T-cell (primary cell): ENCODE measurements at regions not wholly inside any gene's neighbourhood (a gene's known extent, or its start where the extent isn't known, plus 50 kb on each side); places are given as distances from the start of the nearest gene placed in this dataset.

Experiments
- ATAC-seq, 4 experiments: fragments of 200-7000 bp in 3 of 4; fragments of 150-1000 bp in 1 of 4; cut with Tn5 transposase; replicated peaks in 1 of 4; 1 replicate in 3 of 4; 2 replicates in 1 of 4; pipeline ENCODE4 v1.10.0; 2021; ENCODE audit warnings: moderate library complexity in 3 of 4, mild to moderate bottlenecking in 2 of 4, moderate number of reproducible peaks in 1 of 4
- CTCF ChIA-PET, 2 donors: fragments of 300-600 bp; sonication (Branson Sonifier 250); formaldehyde crosslinking; loops; one replicate each; lab custom pipeline; 2022; ENCODE audit warnings: antibody characterized with exemption in 2 of 2; lab: Charles Lee
- POLR2A ChIA-PET, 2 donors: fragments of 300-600 bp; sonication (Branson Sonifier 250); formaldehyde crosslinking; loops; one replicate each; lab custom pipeline; 2022; ENCODE audit warnings: antibody characterized with exemption in 2 of 2; lab: Charles Lee
- DNase-seq, 35 experiments: peaks; one replicate each; pipeline versions ENCODE4 v3.0.0 to v3.0.0-alpha.2; 2013 to 2023
- H3K27ac ChIP-seq: one replicate; pipeline ENCODE4 v1.5.1; 2013; ENCODE audit warnings: low read length
- H3K27me3 ChIP-seq, 2 experiments: replicated peaks in 1 of 2; 1 replicate in 1 of 2; 2 replicates in 1 of 2; pipeline versions ENCODE4 v1.6.1 to v1.7.0; 2013; ENCODE audit warnings: low read length in 1 of 2, mixed read lengths in 1 of 2; ENCODE audit not compliant: control insufficient read depth in 2 of 2, insufficient read depth in 2 of 2; ENCODE audit errors: extremely low read depth in 1 of 2
- H3K36me3 ChIP-seq, 2 donors: 1 replicate in 1 of 2; 2 replicates in 1 of 2; pipeline versions ENCODE4 v1.6.1 to v1.7.0; 2013; ENCODE audit warnings: low read length in 1 of 2; ENCODE audit not compliant: control insufficient read depth in 2 of 2, insufficient read depth in 1 of 2; ENCODE audit errors: extremely low read depth in 1 of 2
- H3K4me1 ChIP-seq, 2 experiments: 1 replicate in 1 of 2; 2 replicates in 1 of 2; pipeline versions ENCODE4 v1.6.1 to v1.7.0; 2013; ENCODE audit warnings: low read length in 2 of 2, mixed read lengths in 1 of 2; ENCODE audit not compliant: insufficient read depth in 2 of 2, control insufficient read depth in 1 of 2; ENCODE audit errors: extremely low read depth in 1 of 2
- H3K4me3 ChIP-seq, 2 donors: 1 replicate in 1 of 2; 2 replicates in 1 of 2; pipeline versions ENCODE4 v1.5.1 to v1.7.0; 2013; ENCODE audit warnings: mild to moderate bottlenecking in 2 of 2, low read length in 1 of 2, moderate library complexity in 1 of 2; ENCODE audit not compliant: control insufficient read depth in 1 of 2; ENCODE audit errors: extremely low read depth in 1 of 2
- H3K9me3 ChIP-seq: 2 replicates; pipeline ENCODE4 v1.7.0; 2013
- H3K27ac Mint-ChIP-seq, 2 donors: one replicate each; pipeline ENCODE4 v1.8.0; 2020 to 2021; ENCODE audit warnings: mild to moderate bottlenecking in 2 of 2, mixed read lengths in 2 of 2
- H3K27me3 Mint-ChIP-seq, 2 donors: one replicate each; pipeline ENCODE4 v1.8.0; 2021 to 2022; ENCODE audit warnings: mixed read lengths in 2 of 2
- H3K36me3 Mint-ChIP-seq: one replicate; pipeline ENCODE4 v1.8.0; 2021; ENCODE audit warnings: mixed read lengths
- H3K4me1 Mint-ChIP-seq, 3 donors: one replicate each; pipeline ENCODE4 v1.8.0; 2020 to 2022; ENCODE audit warnings: mixed read lengths in 3 of 3, mild to moderate bottlenecking in 1 of 3
- H3K4me3 Mint-ChIP-seq, 3 donors: one replicate each; pipeline ENCODE4 v1.8.0; 2020 to 2022; ENCODE audit warnings: mild to moderate bottlenecking in 3 of 3, mixed read lengths in 3 of 3, moderate library complexity in 3 of 3
- H3K9me3 Mint-ChIP-seq, 3 donors: one replicate each; pipeline ENCODE4 v1.8.0; 2020 to 2022; ENCODE audit warnings: mixed read lengths in 3 of 3
- WGBS: methylation state at CpG from one replicate; pipeline ENCODE4 v1.1.5; 2013; ENCODE audit warnings: missing lambda C conversion rate; ENCODE audit not compliant: insufficient coverage; 5-methylcytosine and 5-hydroxymethylcytosine counted together

DNA sequence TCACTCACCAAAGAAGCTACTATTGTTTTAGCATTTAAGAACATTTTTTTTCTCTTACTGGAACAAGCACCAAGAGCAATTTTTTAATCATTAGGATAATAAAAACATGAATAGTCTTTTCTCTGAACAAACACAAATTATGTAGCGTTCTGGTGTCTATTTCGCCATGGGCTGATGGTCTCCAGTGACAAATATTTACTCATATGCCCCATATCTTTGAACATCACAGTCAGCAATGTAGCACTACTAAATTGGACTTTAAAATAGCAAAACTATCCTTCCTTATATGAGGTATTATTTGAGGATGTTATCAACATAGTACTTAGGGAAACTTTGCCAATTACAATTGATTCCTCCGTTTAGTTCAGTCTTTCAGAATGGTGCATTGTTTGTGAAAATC lies 1326.0 kb upstream of the ZEB2 start:
- H3K4me3 ChIP-seq: no peak overlapping the region
- no peak for DNase-seq
- Mint-ChIP-seq H3K36me3 (no peaks in the 10 kb centered on the region), H3K9me3 (no peaks in the 10 kb centered on the region), H3K27me3 (no peaks in the 10 kb centered on the region), H3K4me1 (no peaks in the 10 kb centered on the region), H3K27ac (no peak overlapping the region), H3K4me3 (no peak overlapping the region)
- ChIA-PET CTCF (interaction anchor here in 1 of 2 donors (0.6 kb wide), 1 partner anchor 37 kb away, joined by 3 read pairs; no protein-coding TSS in a partner anchor), POLR2A (no interaction called here)
- ATAC-seq: no peak
- no peaks in the 10 kb centered on the region for H3K36me3 ChIP-seq
- H3K27me3 ChIP-seq: no peaks in the 10 kb centered on the region
- H3K27ac ChIP-seq: no peak overlapping the region
- no CpG with 5 or more reads among the region's 3 CpGs for WGBS
- H3K4me1 ChIP-seq: no peaks in the 10 kb centered on the region
- no peaks in the 10 kb centered on the region for H3K9me3 ChIP-seq

GRCh38 chr2:145845207-145845894 lies 1325.4 kb upstream of the ZEB2 start:
- Mint-ChIP-seq H3K4me3 (no peak overlapping the region), H3K36me3 (no peaks in the 10 kb centered on the region), H3K4me1 (no peaks in the 10 kb centered on the region), H3K27me3 (no peaks in the 10 kb centered on the region), H3K9me3 (no peaks in the 10 kb centered on the region), H3K27ac (no peak overlapping the region)
- Histone ChIP-seq H3K4me3 (no peak overlapping the region), H3K9me3 (no peaks in the 10 kb centered on the region), H3K4me1 (no peaks in the 10 kb centered on the region), H3K36me3 (no peaks in the 10 kb centered on the region), H3K27me3 (no peaks in the 10 kb centered on the region), H3K27ac (no peak overlapping the region)
- POLR2A ChIA-PET: no interaction called here
- ATAC-seq: no peak
- no CpG with 5 or more reads among the region's 2 CpGs for WGBS
- CTCF ChIA-PET: interaction anchor here in 1 of 2 donors (0.6 kb wide), 1 partner anchor 38 kb away, joined by 3 read pairs; no protein-coding TSS in a partner anchor
- DNase-seq: no peak

GRCh38 chr2:145841973-145842372 lies 1322.1 kb upstream of the ZEB2 start:
- ChIA-PET CTCF (interaction anchor here in 1 of 2 donors (0.7 kb wide), 1 partner anchor 927 kb away, joined by 3 read pairs; no protein-coding TSS in a partner anchor), POLR2A (no interaction called here)
- H3K4me1 ChIP-seq: no peaks in the 10 kb centered on the region
- Mint-ChIP-seq H3K27me3 (no peaks in the 10 kb centered on the region), H3K36me3 (no peaks in the 10 kb centered on the region), H3K27ac (no peak overlapping the region), H3K9me3 (peaks cover 0 to 2% (median 0%) of the 10 kb centered on the region in 3 donors), H3K4me1 (no peaks in the 10 kb centered on the region), H3K4me3 (no peak overlapping the region)
- H3K4me3 ChIP-seq: no peak overlapping the region
- no CpG with 5 or more reads among the region's 3 CpGs for WGBS
- no peaks in the 10 kb centered on the region for H3K36me3 ChIP-seq
- no peak for DNase-seq
- no peaks in the 10 kb centered on the region for H3K27me3 ChIP-seq
- no peaks in the 10 kb centered on the region for H3K9me3 ChIP-seq
- no peak overlapping the region for H3K27ac ChIP-seq
- ATAC-seq: no peak

GRCh38 chr2:145836986-145837385 lies 1317.1 kb upstream of the ZEB2 start:
- Mint-ChIP-seq H3K4me1 (no peaks in the 10 kb centered on the region), H3K27ac (no peak overlapping the region), H3K27me3 (no peaks in the 10 kb centered on the region), H3K9me3 (peaks cover 0 to 2% (median 0%) of the 10 kb centered on the region in 3 donors), H3K36me3 (no peaks in the 10 kb centered on the region), H3K4me3 (no peak overlapping the region)
- 100% methylated on average over 1 of the region's 3 CpGs for WGBS
- Histone ChIP-seq H3K4me3 (no peak overlapping the region), H3K36me3 (no peaks in the 10 kb centered on the region), H3K4me1 (no peaks in the 10 kb centered on the region), H3K9me3 (no peaks in the 10 kb centered on the region), H3K27me3 (no peaks in the 10 kb centered on the region), H3K27ac (no peak overlapping the region)
- CTCF ChIA-PET: no interaction called here
- POLR2A ChIA-PET: no interaction called here
- no peak for ATAC-seq
- no peak for DNase-seq

- POLR2A ChIA-PET: no interaction called here
- WGBS: no CpG with 5 or more reads among the region's 1 CpG
- Mint-ChIP-seq H3K4me3 (no peak overlapping the region), H3K36me3 (no peaks in the 10 kb centered on the region), H3K4me1 (no peaks in the 10 kb centered on the region), H3K27ac (no peak overlapping the region), H3K27me3 (no peaks in the 10 kb centered on the region), H3K9me3 (peaks cover 0 to 2% (median 0%) of the 10 kb centered on the region in 3 donors)
- Histone ChIP-seq H3K36me3 (no peaks in the 10 kb centered on the region), H3K4me1 (no peaks in the 10 kb centered on the region), H3K9me3 (no peaks in the 10 kb centered on the region), H3K27ac (no peak overlapping the region), H3K27me3 (no peaks in the 10 kb centered on the region), H3K4me3 (no peak overlapping the region)
- DNase-seq (no peak), ATAC-seq (no peak)
- CTCF ChIA-PET: no interaction called here
Measured at GRCh38 chr2:145835665-145836064, 1315.7 kb upstream of the ZEB2 start.

DNA sequence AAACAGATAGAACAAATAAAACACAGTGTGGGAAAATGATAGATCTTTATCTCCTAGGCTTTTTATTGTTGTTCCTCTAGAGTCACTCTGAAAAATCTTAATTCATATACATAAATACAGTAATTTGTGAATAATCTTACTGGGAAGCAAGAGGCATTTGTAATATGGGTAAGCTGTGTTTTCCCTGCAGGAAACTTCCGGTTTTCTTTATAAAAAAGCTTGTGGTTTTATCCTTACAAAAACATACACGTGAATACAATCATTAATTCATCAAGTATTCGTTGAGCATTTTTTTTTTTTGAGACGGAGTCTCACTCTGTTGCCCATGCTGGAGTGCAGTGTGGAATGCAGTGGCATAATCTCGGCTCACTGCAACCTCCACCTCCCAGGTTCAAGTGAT lies 1312.8 kb upstream of the ZEB2 start:
- Histone ChIP-seq H3K27ac (no peak overlapping the region), H3K9me3 (no peaks in the 10 kb centered on the region), H3K27me3 (no peaks in the 10 kb centered on the region), H3K36me3 (no peaks in the 10 kb centered on the region), H3K4me3 (no peak overlapping the region), H3K4me1 (no peaks in the 10 kb centered on the region)
- DNase-seq: no peak
- Mint-ChIP-seq H3K4me3 (no peak overlapping the region), H3K36me3 (no peaks in the 10 kb centered on the region), H3K27ac (no peak overlapping the region), H3K9me3 (peaks cover 0 to 5% (median 4%) of the 10 kb centered on the region in 3 donors), H3K27me3 (peaks cover 4% of the 10 kb centered on the region in 2 donors), H3K4me1 (no peaks in the 10 kb centered on the region)
- ChIA-PET CTCF (no interaction called here), POLR2A (no interaction called here)
- WGBS: no CpG with 5 or more reads among the region's 5 CpGs
- no peak for ATAC-seq
